HepG2 (cell line): ENCODE measurements at regions not wholly inside any gene's neighbourhood (a gene's known extent, or its start where the extent isn't known, plus 50 kb on each side); places are given as distances from the start of the nearest gene placed in this dataset.

Experiments
- CCAR2 ChIP-seq: fragments of 200-400 bp; formaldehyde crosslinking; optimal IDR thresholded peaks from 2 replicates; pipeline ENCODE3; 2018; ENCODE audit warnings: low read depth, mild to moderate bottlenecking, low read length, moderate library complexity
- PBX2 ChIP-seq: IDR thresholded peaks from 2 replicates; pipeline ENCODE4 v1.6.1; 2016; ENCODE audit warnings: control low read depth
- SSRP1 ChIP-seq: IDR thresholded peaks from 2 replicates; pipeline ENCODE4 v1.6.1; 2016; ENCODE audit warnings: control low read depth
- STAT5B ChIP-seq: sonication (generic); formaldehyde crosslinking; IDR thresholded peaks from 2 replicates; pipeline ENCODE4 v1.4.0; 2020; ENCODE audit warnings: missing genetic modification reagents
- TP53 ChIP-seq: sonication (generic); formaldehyde crosslinking; conservative IDR thresholded peaks from 2 replicates; pipeline ENCODE4 v1.4.0; 2020; ENCODE audit warnings: missing genetic modification reagents
- ZNF30 ChIP-seq: sonication (generic); formaldehyde crosslinking; IDR thresholded peaks from 2 replicates; pipeline ENCODE4 v1.5.0; 2020; ENCODE audit warnings: mild to moderate bottlenecking, missing genetic modification reagents
- ZNF75D ChIP-seq: sonication (generic); formaldehyde crosslinking; IDR thresholded peaks from 2 replicates; pipeline ENCODE4 v1.8.1; 2023; ENCODE audit warnings: missing genetic modification reagents, mild to moderate bottlenecking, borderline replicate concordance
- TF ChIP-seq, protein P1 (sequence below): sonication (generic); formaldehyde crosslinking; IDR thresholded peaks from 2 replicates; pipeline ENCODE4 v1.5.0; 2020; ENCODE audit warnings: mild to moderate bottlenecking, missing genetic modification reagents, borderline replicate concordance
- TF ChIP-seq, protein P2 (sequence below): sonication (generic); formaldehyde crosslinking; IDR thresholded peaks from 2 replicates; pipeline ENCODE4 v1.4.0; 2020; ENCODE audit warnings: missing genetic modification reagents, borderline replicate concordance
- TF ChIP-seq, protein P3 (sequence below): sonication (generic); formaldehyde crosslinking; IDR thresholded peaks from 2 replicates; pipeline ENCODE4 v1.4.0; 2020; ENCODE audit warnings: missing genetic modification reagents
- TF ChIP-seq, protein P4 (sequence below): sonication (generic); formaldehyde crosslinking; IDR thresholded peaks from 2 replicates; pipeline ENCODE4 v1.4.0; 2020; ENCODE audit warnings: missing genetic modification reagents
- TF ChIP-seq, protein P5 (sequence below): sonication (generic); formaldehyde crosslinking; IDR thresholded peaks from 2 replicates; pipeline ENCODE4 v1.4.0; 2020; ENCODE audit warnings: missing genetic modification reagents

GRCh38 chr21:28124541-28124940, 868.1 kb downstream of the LTN1 start (continued):
- TF ChIP-seq, protein P1, sequence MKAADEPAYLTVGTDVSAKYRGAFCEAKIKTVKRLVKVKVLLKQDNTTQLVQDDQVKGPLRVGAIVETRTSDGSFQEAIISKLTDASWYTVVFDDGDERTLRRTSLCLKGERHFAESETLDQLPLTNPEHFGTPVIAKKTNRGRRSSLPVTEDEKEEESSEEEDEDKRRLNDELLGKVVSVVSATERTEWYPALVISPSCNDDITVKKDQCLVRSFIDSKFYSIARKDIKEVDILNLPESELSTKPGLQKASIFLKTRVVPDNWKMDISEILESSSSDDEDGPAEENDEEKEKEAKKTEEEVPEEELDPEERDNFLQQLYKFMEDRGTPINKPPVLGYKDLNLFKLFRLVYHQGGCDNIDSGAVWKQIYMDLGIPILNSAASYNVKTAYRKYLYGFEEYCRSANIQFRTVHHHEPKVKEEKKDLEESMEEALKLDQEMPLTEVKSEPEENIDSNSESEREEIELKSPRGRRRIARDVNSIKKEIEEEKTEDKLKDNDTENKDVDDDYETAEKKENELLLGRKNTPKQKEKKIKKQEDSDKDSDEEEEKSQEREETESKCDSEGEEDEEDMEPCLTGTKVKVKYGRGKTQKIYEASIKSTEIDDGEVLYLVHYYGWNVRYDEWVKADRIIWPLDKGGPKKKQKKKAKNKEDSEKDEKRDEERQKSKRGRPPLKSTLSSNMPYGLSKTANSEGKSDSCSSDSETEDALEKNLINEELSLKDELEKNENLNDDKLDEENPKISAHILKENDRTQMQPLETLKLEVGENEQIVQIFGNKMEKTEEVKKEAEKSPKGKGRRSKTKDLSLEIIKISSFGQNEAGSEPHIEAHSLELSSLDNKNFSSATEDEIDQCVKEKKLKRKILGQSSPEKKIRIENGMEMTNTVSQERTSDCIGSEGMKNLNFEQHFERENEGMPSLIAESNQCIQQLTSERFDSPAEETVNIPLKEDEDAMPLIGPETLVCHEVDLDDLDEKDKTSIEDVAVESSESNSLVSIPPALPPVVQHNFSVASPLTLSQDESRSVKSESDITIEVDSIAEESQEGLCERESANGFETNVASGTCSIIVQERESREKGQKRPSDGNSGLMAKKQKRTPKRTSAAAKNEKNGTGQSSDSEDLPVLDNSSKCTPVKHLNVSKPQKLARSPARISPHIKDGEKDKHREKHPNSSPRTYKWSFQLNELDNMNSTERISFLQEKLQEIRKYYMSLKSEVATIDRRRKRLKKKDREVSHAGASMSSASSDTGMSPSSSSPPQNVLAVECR: no peak
- no peak for TF ChIP-seq SSRP1
- no peak for TF ChIP-seq TP53
- no peak for TF ChIP-seq ZNF30
- TF ChIP-seq, protein P2, sequence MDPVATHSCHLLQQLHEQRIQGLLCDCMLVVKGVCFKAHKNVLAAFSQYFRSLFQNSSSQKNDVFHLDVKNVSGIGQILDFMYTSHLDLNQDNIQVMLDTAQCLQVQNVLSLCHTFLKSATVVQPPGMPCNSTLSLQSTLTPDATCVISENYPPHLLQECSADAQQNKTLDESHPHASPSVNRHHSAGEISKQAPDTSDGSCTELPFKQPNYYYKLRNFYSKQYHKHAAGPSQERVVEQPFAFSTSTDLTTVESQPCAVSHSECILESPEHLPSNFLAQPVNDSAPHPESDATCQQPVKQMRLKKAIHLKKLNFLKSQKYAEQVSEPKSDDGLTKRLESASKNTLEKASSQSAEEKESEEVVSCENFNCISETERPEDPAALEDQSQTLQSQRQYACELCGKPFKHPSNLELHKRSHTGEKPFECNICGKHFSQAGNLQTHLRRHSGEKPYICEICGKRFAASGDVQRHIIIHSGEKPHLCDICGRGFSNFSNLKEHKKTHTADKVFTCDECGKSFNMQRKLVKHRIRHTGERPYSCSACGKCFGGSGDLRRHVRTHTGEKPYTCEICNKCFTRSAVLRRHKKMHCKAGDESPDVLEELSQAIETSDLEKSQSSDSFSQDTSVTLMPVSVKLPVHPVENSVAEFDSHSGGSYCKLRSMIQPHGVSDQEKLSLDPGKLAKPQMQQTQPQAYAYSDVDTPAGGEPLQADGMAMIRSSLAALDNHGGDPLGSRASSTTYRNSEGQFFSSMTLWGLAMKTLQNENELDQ: no peak
- no peak for TF ChIP-seq PBX2 (CRISPR knock-in tag)
- TF ChIP-seq, protein P3, sequence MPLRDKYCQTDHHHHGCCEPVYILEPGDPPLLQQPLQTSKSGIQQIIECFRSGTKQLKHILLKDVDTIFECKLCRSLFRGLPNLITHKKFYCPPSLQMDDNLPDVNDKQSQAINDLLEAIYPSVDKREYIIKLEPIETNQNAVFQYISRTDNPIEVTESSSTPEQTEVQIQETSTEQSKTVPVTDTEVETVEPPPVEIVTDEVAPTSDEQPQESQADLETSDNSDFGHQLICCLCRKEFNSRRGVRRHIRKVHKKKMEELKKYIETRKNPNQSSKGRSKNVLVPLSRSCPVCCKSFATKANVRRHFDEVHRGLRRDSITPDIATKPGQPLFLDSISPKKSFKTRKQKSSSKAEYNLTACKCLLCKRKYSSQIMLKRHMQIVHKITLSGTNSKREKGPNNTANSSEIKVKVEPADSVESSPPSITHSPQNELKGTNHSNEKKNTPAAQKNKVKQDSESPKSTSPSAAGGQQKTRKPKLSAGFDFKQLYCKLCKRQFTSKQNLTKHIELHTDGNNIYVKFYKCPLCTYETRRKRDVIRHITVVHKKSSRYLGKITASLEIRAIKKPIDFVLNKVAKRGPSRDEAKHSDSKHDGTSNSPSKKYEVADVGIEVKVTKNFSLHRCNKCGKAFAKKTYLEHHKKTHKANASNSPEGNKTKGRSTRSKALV (CRISPR knock-in tag): no peak
- no peak for TF ChIP-seq ZNF75D
- no peak for TF ChIP-seq CCAR2
- no peak for TF ChIP-seq STAT5B (CRISPR knock-in tag)
- TF ChIP-seq, protein P4, sequence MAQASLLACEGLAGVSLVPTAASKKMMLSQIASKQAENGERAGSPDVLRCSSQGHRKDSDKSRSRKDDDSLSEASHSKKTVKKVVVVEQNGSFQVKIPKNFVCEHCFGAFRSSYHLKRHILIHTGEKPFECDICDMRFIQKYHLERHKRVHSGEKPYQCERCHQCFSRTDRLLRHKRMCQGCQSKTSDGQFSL (CRISPR knock-in tag): no peak
- TF ChIP-seq, protein P5, sequence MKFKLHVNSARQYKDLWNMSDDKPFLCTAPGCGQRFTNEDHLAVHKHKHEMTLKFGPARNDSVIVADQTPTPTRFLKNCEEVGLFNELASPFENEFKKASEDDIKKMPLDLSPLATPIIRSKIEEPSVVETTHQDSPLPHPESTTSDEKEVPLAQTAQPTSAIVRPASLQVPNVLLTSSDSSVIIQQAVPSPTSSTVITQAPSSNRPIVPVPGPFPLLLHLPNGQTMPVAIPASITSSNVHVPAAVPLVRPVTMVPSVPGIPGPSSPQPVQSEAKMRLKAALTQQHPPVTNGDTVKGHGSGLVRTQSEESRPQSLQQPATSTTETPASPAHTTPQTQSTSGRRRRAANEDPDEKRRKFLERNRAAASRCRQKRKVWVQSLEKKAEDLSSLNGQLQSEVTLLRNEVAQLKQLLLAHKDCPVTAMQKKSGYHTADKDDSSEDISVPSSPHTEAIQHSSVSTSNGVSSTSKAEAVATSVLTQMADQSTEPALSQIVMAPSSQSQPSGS: no peak
- TF ChIP-seq, all 625 proteins: peak for 0
